ENCODE measurements at regions not wholly inside any gene's neighbourhood (a gene's known extent, or its start where the extent isn't known, plus 50 kb on each side); places are given as distances from the start of the nearest gene placed in this dataset.

DNA sequence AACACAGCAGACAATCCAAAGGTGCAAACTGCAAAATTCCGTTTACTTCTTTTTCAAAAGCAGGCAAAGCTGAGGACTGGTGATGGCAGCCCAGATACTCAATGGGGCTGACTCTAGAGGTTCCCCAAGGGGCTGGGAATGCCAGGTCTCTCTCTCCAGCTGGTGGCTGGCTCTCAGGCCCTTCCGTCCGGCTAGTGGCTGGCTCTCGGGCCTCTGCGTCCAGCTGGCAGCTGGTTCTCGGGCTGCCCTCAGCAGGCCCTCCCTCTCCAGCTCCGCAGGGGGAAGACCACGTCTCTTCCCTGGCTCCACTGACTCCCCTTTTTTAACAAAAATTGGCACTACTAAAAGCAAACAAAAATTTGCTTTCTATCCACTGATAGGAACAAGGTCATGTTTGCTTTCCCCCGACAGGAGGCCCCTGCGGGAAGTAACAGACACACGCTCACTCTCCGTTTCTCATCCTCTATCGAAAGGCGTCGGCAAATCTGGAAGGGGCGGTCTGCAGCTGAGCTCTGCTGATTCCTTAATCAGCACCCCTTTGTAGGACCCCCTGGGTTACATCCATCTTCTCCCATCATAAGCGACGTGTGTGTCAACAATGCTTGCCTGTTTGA is 381.4 kb downstream of the BRD1 start:
- no peak overlapping the region for H3K27ac ChIP-seq
- intact Hi-C loops (cut with DNase I) = no loop called here
- no peak for DNase-seq
- no peaks in the 10 kb centered on the region for H3K27me3 ChIP-seq
- 8 to 28% (median 12%) methylated on average over 18 of the region's 18 CpGs for WGBS, 3 donors
- H3K4me1 ChIP-seq (ENCODE audit: insufficient read depth) = no peaks in the 10 kb centered on the region
- H3K36me3 ChIP-seq = no peaks in the 10 kb centered on the region
- H3K4me3 ChIP-seq = no peak overlapping the region
- no peaks in the 10 kb centered on the region for H3K9me3 ChIP-seq
- TF ChIP-seq POLR2A (IDR thresholded peaks at IDR 0.05) = no peak

DNA sequence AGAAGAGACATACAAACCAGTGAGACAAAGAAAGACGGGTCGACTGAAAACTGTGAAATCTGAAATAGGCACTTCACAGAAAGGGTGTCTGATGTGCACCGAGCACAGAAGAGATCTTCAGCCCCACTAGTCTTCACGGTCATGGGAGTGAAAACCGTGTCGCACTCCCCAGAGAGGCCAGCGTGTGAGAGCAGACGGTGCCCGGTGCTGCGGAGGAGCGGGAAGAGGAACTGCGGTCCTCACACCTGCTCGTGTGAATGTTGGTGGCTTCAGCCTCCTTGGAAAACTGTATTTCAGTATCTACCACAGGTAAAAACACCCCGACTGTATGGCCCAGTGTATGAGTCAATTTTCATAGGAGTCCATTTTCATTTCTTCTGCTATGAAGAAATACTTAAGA is 382.9 kb downstream of the BRD1 start:
- 79 to 92% (median 81%) methylated on average over 14 of the region's 14 CpGs for WGBS, 3 donors
- Histone ChIP-seq H3K36me3 (no peaks in the 10 kb centered on the region), H3K27ac (no peak overlapping the region), H3K27me3 (no peaks in the 10 kb centered on the region), H3K4me3 (no peak overlapping the region), H3K9me3 (no peaks in the 10 kb centered on the region), H3K4me1 (ENCODE audit: insufficient read depth) (no peaks in the 10 kb centered on the region)
- intact Hi-C loops (cut with DNase I) = no loop called here
- TF ChIP-seq EP300 (IDR thresholded peaks at IDR 0.05) = no peak
- no peak for TF ChIP-seq POLR2A (IDR thresholded peaks at IDR 0.05)
- no peak for DNase-seq

DNA sequence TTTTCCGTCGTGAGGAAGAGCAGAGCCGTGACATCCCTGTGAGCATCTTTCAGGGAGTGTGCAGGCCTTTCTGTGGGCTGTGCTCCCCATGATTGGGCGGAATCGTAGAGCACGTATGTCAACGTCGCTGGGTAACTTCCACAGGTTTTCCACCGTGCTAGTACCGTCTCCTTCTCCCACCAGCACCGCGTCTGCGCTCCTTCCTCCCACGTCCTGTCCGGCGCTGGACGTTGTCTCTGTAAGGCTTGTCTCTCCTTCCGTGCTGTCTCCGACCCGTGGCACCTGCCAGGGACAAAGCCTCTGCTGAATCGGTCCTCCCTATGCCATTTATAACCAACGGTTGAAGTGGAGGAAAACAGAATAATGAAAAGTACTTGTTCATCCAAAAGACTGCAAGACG is 386.7 kb downstream of the BRD1 start:
- 85 to 87% (median 87%) methylated on average over 23 of the region's 23 CpGs for WGBS, 3 donors
- intact Hi-C loops (cut with DNase I) = no loop called here
- Histone ChIP-seq H3K9me3 (no peaks in the 10 kb centered on the region), H3K4me3 (no peak overlapping the region), H3K4me1 (ENCODE audit: insufficient read depth) (no peaks in the 10 kb centered on the region), H3K36me3 (no peaks in the 10 kb centered on the region), H3K27me3 (no peaks in the 10 kb centered on the region), H3K27ac (no peak overlapping the region)
- no peak for DNase-seq
- TF ChIP-seq, protein P1, sequence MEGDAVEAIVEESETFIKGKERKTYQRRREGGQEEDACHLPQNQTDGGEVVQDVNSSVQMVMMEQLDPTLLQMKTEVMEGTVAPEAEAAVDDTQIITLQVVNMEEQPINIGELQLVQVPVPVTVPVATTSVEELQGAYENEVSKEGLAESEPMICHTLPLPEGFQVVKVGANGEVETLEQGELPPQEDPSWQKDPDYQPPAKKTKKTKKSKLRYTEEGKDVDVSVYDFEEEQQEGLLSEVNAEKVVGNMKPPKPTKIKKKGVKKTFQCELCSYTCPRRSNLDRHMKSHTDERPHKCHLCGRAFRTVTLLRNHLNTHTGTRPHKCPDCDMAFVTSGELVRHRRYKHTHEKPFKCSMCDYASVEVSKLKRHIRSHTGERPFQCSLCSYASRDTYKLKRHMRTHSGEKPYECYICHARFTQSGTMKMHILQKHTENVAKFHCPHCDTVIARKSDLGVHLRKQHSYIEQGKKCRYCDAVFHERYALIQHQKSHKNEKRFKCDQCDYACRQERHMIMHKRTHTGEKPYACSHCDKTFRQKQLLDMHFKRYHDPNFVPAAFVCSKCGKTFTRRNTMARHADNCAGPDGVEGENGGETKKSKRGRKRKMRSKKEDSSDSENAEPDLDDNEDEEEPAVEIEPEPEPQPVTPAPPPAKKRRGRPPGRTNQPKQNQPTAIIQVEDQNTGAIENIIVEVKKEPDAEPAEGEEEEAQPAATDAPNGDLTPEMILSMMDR (IDR thresholded peaks at IDR 0.05) = no peak
- TF ChIP-seq EP300 (IDR thresholded peaks at IDR 0.05) (no peak), POLR2A (IDR thresholded peaks at IDR 0.05) (no peak)

DNA sequence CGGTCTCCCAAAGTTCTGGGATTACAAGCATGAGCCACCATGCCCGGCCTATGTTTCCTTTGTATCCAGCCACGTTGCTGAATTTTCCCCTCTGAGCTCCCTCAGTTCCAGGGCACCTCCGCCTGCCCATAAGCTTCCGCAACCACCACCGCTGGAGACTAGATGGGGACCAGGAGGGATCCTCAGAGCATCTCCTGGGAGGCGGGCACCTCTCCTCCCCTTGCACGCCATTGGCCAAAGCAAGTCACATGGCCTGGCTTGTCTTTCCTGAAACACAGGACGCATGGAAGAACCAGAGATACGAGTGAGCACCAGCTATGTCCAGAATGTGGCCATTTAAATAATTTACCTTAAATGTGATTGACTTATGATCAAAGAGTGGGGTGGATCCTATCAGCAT is 388.3 kb downstream of the BRD1 start:
- Histone ChIP-seq H3K9me3 (no peaks in the 10 kb centered on the region), H3K27ac (no peak overlapping the region), H3K4me1 (ENCODE audit: insufficient read depth) (no peaks in the 10 kb centered on the region), H3K27me3 (no peaks in the 10 kb centered on the region), H3K36me3 (no peaks in the 10 kb centered on the region), H3K4me3 (no peak overlapping the region)
- intact Hi-C loops (cut with DNase I) = no loop called here
- DNase-seq = no peak
- TF ChIP-seq EP300 (IDR thresholded peaks at IDR 0.05) (no peak), POLR2A (IDR thresholded peaks at IDR 0.05) (no peak)
- TF ChIP-seq, protein P1 (IDR thresholded peaks at IDR 0.05) = no peak
- WGBS, 3 donors = 78 to 85% (median 84%) methylated on average over 10 of the region's 10 CpGs

DNA sequence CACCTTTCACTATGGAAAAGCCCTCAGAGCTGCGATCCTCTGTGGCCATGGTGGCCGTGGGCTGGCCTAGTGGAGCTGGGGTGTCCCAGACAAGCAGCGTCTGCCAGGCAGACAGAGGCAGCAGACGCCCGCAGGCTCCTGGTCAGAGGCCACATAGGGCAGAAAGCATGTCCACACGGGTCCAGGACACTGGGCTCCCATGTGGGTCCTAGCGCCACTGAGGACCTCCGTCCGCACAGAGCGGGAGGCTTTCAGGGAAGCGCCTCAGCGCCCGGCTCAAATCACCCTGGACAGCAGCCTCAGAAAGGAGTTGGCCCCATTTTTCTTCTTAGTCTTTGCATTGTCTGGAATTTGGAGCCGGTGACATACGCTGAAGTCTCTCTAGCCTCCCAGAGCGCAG is 389.7 kb downstream of the BRD1 start:
- 80 to 84% (median 83%) methylated on average over 15 to 16 of the region's 16 CpGs for WGBS, 3 donors
- no peaks in the 10 kb centered on the region for H3K9me3 ChIP-seq
- H3K4me1 ChIP-seq (ENCODE audit: insufficient read depth) = no peaks in the 10 kb centered on the region
- no peak overlapping the region for H3K4me3 ChIP-seq
- intact Hi-C loops (cut with DNase I) = no loop called here
- no peaks in the 10 kb centered on the region for H3K27me3 ChIP-seq
- no peak overlapping the region for H3K27ac ChIP-seq
- TF ChIP-seq, protein P1 (IDR thresholded peaks at IDR 0.05) = no peak
- TF ChIP-seq POLR2A (IDR thresholded peaks at IDR 0.05) (no peak), EP300 (IDR thresholded peaks at IDR 0.05) (no peak)
- DNase-seq = no peak
- H3K36me3 ChIP-seq = no peaks in the 10 kb centered on the region
